ENCODE measurements at regions not wholly inside any gene's neighbourhood (a gene's known extent, or its start where the extent isn't known, plus 50 kb on each side); places are given as distances from the start of the nearest gene placed in this dataset.
"Not testable (repeated sequence)": the region's sequence is repeated elsewhere in the genome, so short reads cannot be mapped to it uniquely, and the experiment has no call there.

GRCh38 chr14:94821705-94822104, 51.8 kb upstream of the GSC start:
- DNase-seq: no peak

- DNase-seq: not testable (repeated sequence)
Observed at GRCh38 chr14:94820932-94821331, 51.0 kb upstream of the GSC start.
